Lung (tissue), 11 donors: ENCODE measurements at regions not wholly inside any gene's neighbourhood (a gene's known extent, or its start where the extent isn't known, plus 50 kb on each side); places are given as distances from the start of the nearest gene placed in this dataset.

Experiments used
- ATAC-seq: fragments of 200-7000 bp; cut with Tn5 transposase; one replicate; pipeline ENCODE4 v1.9.1; 2020; ENCODE audit warnings: moderate number of reproducible peaks; ENCODE audit not compliant: insufficient read depth, low FRiP score
- DNase-seq, 3 donors: peaks; one replicate each; pipeline ENCODE4 v3.0.0-alpha.2; 2013 to 2017
- H3K27ac ChIP-seq, 2 donors: one replicate each; pipeline ENCODE4 v1.5.1; 2013; ENCODE audit warnings: mild to moderate bottlenecking in 2 of 2, moderate library complexity in 2 of 2, control low read depth in 1 of 2, inconsistent platforms in 1 of 2, low read depth in 1 of 2, low read length in 1 of 2
- H3K27me3 ChIP-seq, 3 donors: one replicate each; pipeline ENCODE4 v1.5.1; 2013; ENCODE audit warnings: low read length in 2 of 3; ENCODE audit not compliant: control insufficient read depth in 3 of 3, insufficient read depth in 3 of 3
- H3K36me3 ChIP-seq, 4 donors: one replicate each; pipeline ENCODE4 v1.5.1; 2013; ENCODE audit warnings: low read length in 4 of 4, mild to moderate bottlenecking in 1 of 4, moderate library complexity in 1 of 4; ENCODE audit not compliant: control insufficient read depth in 4 of 4, insufficient read depth in 4 of 4
- H3K4me1 ChIP-seq, 5 donors: one replicate each; pipeline ENCODE4 v1.5.1; 2013; ENCODE audit warnings: low read length in 5 of 5, mild to moderate bottlenecking in 2 of 5, moderate library complexity in 1 of 5; ENCODE audit not compliant: control insufficient read depth in 5 of 5, insufficient read depth in 5 of 5
- H3K4me3 ChIP-seq: one replicate; pipeline ENCODE4 v1.5.1; 2013; ENCODE audit warnings: mild to moderate bottlenecking, control low read depth, moderate library complexity
- H3K9ac ChIP-seq, 2 donors: one replicate each; pipeline ENCODE4 v1.5.1; 2013; ENCODE audit warnings: low read length in 2 of 2, control low read depth in 1 of 2; ENCODE audit not compliant: insufficient read depth in 1 of 2
- H3K9me3 ChIP-seq, 4 donors: one replicate each; pipeline ENCODE4 v1.5.1; 2013; ENCODE audit warnings: low read length in 3 of 4, mild to moderate bottlenecking in 1 of 4, moderate library complexity in 1 of 4; ENCODE audit not compliant: control insufficient read depth in 4 of 4, insufficient read depth in 3 of 4
- CTCF ChIP-seq: IDR thresholded peaks from 2 replicates; pipeline ENCODE4 v1.5.1; 2012; ENCODE audit warnings: mild to moderate bottlenecking; ENCODE audit errors: control extremely low read depth, extremely low read depth
- WGBS, 2 donors: extraction: QIAGEN DNeasy Blood & Tissue Kit; methylation state at CpG; one replicate each; pipeline ENCODE4 v1.1.7; 2013; 5-methylcytosine and 5-hydroxymethylcytosine counted together
- donor health status: control.
- donor health status: control.
- donor health status: Bipolar disorder and iron deficiency.
- donor health status: healthy.
- donor health status: DM: yes; HTN: yes; CAD: no.

DNA sequence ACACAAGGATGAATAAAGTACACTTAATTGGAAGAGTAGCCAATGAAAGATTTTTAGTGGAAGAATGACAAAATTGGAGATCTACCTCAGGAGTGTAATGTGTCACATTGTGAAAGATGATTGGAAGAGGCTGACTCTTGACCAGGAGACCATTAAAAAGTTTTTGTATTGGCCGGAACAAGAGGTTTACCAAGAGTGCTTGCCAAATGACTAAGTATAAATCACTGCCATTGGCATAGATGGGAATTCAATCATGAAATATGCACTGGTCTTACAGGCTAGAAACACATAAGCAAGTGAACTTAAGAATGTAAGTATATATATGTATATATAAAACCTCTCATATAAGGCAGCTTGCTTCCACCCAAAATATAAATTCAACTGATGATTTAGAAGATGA, 58.7 kb upstream of the TFEC start:
- no peak for ATAC-seq
- H3K27me3 ChIP-seq, result no peaks in the 10 kb centered on the region
- DNase-seq, result no peak
- no peak overlapping the region for H3K9ac ChIP-seq
- TF ChIP-seq CTCF, result no peak
- H3K4me1 ChIP-seq, result no peaks in the 10 kb centered on the region
- no peak overlapping the region for H3K27ac ChIP-seq
- WGBS, 2 donors, result 88 to 91% methylated on average over 1 of the region's 1 CpG
- H3K4me3 ChIP-seq, result no peak overlapping the region
- no peaks in the 10 kb centered on the region for H3K36me3 ChIP-seq
- H3K9me3 ChIP-seq, result no peaks in the 10 kb centered on the region

- TF ChIP-seq CTCF, result no peak
- Histone ChIP-seq H3K27me3 (no peaks in the 10 kb centered on the region), H3K4me1 (no peaks in the 10 kb centered on the region), H3K36me3 (no peaks in the 10 kb centered on the region), H3K9me3 (no peaks in the 10 kb centered on the region), H3K27ac (no peak overlapping the region), H3K4me3 (no peak overlapping the region), H3K9ac (no peak overlapping the region)
- no peak for DNase-seq
- no peak for ATAC-seq
- WGBS, 2 donors, result 82 to 84% methylated on average over 4 of the region's 4 CpGs
These were observed 63.1 kb upstream of the TFEC start for GRCh38 chr7:116093516-116094301.

GRCh38 chr7:116095396-116095795, 64.8 kb upstream of the TFEC start:
- H3K9me3 ChIP-seq, result no peaks in the 10 kb centered on the region
- no peak for DNase-seq
- no peak overlapping the region for H3K9ac ChIP-seq
- TF ChIP-seq CTCF, result no peak
- no peaks in the 10 kb centered on the region for H3K27me3 ChIP-seq
- no peaks in the 10 kb centered on the region for H3K4me1 ChIP-seq
- no peak overlapping the region for H3K4me3 ChIP-seq
- H3K27ac ChIP-seq, result no peak overlapping the region
- 67 to 68% methylated on average over 2 of the region's 2 CpGs for WGBS, 2 donors
- H3K36me3 ChIP-seq, result no peaks in the 10 kb centered on the region
- no peak for ATAC-seq
